NCI-H1694 treated with DMSO at 0.1 percent for 48 hours (cell line): ENCODE measurements at regions not wholly inside any gene's neighbourhood (a gene's known extent, or its start where the extent isn't known, plus 50 kb on each side); places are given as distances from the start of the nearest gene placed in this dataset.

ENCODE experiments used
- DNase-seq: peaks from one replicate; lab custom pipeline; 2025; lab: John Stamatoyannopoulos, UW

DNA sequence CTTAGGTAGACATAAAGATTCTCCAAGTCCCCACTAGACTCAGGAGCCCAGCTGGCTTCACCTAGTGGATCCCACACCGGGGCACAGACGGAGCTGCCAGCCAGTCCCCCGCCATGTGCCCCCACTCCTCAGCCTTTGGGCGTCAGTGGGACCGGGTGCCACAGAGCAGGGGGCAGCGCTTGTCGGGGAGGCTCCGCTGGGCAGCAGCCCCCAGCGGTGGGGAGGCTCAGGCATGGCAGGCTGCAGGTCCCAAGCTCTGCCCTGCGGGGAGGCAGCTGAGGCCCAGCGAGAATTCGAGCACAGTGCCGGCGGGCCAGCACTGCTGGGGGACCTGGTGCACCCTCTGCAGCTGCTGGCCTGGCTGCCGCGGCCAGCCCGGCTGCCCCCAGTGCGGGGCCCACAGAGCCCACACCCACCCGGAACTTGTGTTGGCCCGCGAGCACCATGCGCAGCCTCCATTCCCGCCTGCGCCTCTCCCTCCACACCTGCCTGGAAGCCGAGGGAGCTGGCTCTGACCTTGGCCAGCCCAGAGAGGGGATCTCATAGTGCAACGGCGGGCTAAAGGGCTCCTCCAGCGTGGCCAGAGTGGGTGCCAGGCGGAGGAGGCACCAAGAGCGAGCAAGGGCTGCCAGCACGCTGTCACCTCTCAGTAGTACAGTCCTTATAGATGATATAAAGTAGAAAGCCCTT, 390.7 kb downstream of the PLK2 start:
- DNase-seq = no peak

DNA sequence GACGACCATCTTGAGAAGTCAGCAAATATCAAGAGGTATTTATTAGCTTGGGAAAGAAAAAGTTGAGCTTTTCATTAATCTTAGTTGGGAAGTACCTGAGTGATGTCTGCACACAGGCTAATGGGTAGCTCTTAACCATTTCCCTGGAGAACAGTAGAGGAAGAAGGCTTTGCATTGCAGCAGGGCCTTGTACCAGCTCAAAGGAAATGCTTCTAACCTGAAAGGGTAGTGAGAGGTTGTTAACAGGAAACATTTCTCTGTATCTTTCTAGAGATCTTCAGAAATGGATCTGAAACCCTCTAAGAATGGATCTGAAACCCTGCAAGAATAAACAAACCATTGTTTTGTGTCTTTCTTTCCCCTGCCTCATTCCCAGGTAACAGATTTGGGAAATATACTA, 393.3 kb downstream of the PLK2 start:
- DNase-seq = no peak

DNA sequence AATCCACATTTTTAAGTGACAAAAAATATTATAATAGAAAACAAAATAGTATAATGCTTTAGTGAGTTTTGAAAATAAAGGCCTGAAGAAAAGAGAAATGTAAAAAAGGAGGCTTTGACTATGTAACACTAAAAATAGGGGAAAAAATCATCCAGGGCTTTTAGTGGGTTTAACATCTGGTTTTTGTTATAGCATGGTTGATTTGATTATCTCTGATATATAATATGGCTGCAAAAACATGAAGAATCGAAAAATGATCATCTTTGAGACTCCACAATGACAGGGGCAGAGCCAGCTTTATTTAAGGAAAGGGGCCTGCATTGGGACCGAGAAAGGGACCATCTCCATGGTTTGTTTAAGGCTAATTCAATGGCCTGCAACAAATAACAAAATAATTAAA, 393.8 kb downstream of the PLK2 start:
- DNase-seq = no peak

DNA sequence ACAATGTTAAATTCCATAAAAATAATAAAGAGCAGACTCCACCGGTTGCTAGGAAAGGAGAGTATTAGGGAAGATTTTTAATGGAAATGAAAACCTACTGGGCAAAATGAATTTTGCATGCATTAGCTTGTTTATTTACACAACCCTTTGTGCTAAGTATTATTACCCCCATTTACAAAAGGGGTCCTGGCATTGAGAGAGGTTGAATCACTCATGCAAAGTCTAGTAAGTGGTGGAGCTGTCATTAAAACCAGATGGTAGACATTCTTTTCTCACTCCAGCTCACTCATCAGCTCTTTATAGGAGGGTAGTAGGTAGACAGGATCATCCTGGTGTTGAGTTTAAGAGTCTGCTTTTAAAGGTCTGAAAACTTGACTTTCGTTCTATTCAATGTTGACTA, 395.1 kb downstream of the PLK2 start:
- DNase-seq = no peak

DNA sequence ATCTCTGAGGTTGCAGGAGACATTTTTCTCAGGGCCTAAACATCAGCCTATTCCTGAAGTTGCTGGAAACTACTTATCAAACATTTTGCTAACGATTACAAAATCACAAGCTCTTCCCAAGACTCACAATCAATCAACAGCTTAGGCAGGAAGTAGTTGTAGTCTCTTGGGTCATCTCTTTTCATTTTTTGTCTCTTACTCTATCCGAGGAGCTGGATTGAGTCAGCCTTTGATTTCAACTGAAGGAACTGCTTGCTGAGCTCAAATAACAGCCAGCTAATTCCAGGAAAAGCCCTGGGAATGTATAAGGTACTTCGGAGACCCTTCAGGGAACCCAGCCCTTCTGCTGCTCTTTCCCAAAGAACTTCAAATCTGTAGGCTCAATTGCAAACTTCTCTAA, 398.9 kb downstream of the PLK2 start:
- no peak for DNase-seq

DNA sequence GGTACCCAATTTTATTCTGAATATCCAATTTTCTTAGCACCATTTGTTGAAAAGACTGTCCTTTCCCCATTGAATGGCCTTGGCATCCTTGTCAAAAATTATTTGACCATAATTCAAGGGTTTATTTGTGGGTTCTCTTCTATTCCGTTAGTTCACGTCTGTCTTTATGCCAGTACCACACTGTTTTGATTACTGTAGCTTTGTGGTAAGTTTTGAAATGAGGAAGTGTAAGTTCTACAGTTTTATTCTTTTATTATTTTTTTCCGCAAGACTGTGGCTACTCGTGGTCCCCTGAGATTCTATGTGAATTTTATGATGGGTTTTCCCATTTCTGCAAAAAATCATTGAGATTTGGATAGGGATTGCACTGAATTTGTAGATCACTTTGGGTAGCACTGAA, 402.6 kb downstream of the PLK2 start:
- DNase-seq = no peak

DNA sequence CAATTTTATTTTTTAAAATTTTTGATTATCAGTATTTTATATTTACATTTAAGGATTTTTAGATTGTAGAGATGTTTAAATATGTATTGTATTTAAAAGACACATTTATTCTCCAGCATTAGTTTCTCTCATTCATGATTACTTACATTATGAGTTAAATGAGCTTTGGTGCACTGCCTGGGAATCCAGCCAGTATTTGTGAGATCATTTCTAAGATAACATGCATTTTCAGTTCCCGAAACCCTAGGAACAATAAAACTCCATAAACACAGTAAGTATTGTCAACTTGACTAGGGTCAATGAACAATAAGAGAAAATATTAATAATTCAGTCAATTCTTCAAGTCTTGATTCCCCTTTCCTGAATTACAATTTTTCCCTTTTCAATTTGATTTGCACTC, 403.3 kb downstream of the PLK2 start:
- DNase-seq = no peak

DNA sequence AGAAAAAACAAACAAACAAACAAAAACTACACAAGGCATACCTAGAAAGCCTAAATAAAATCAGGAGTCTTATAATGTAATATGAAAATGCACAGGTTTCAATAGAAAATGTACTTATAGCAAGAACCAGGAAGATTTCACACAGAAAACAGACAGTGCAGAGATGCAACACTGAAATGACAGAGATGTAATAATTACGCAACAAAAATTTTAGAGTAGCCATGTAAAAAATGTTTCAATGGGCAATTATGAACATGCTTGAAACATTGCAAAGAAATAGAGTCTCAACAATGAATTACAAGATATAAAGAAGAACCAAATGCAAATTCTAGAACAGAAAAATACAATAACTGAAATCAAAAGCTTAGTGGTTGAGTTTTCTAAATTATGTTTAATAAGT, 405.9 kb downstream of the PLK2 start:
- no peak for DNase-seq

DNA sequence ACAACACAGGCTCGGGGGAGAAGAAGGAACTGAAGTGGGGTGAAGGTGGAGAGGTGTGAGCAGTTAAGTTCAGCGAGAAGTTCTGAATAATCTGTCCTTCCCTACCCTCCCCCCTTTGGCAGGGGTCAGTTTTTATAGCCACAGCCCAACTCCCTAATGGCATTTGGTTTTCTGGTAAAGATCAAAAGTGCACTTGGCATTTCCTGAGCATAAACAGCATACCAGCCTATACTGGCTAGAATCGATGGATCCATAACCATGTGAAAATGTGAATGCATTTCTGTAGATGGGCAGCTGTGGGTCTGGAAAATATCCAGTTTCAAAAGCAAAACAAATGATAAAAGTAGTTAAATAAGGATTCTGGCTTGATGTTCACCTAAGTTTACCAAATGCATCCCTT, 410.9 kb downstream of the PLK2 start:
- DNase-seq = no peak

DNA sequence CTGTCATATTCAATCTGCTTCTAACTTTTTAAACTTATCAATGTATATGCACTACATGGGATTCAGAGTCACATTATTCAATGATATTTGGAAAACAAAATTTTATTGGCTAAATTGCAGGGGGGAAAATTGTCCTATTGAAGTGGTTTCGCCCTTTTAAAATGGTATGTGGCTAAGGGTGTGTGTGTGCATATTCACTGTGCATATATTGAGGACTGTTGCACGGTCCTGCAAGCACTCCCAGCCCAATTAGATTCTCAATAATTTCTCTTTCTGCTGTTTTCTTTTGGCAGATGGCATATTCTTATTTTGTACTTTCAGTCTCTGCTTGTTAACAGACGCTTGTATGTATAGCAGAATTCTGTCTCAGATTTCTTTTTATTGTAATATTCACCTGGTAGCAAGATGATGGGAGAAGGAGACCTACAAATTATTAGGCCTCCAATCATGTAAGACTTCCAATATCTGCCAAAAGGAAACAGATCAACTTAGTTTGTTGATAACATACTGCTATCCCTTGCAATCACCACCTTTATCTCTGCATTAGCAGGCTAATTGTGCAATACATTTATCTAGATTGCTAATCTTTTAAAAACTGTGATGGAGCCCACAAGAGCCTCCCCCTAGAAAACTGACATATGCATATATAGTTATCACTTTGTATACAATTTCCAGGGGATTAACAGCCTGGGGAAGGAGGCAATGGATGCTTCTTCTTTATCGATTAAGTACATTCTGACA, 411.5 kb downstream of the PLK2 start:
- DNase-seq = no peak

DNA sequence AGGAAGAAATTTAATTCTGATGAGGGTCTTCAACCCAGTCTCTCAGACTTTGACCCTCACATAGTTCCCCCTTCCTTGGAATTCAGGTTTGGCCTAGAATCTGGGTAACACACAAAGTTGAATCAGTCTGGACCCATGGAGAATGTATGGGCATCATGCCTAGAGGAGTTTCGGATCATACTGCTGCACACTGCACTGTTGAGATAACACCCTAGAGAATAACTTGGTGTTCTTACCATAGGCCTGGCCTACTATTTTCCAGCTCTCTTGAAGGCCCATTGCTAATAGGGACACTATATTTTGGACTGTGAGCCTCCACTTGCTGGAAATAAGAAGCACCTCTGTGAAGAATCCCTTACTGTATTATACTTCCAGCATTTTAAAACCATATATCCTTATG, 413.5 kb downstream of the PLK2 start:
- DNase-seq = no peak

DNA sequence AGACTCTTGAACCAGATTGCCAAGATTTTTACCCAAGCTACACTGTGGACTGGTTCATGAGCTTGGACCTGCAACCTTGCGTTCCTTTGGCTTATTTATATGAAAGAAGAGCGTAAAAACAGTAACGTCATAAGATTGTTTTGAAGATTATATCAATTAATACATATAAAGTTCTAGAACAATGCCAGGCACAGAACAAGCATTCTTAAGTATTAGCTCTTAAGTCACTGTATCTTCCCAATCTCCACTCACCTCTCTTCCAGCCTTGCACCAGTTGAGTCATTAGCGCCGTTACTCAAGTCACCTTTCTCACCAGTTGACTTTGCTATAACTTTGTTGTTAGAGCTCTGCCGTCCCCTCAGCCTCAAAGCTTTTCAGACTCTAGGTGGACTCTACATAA, 415.7 kb downstream of the PLK2 start:
- DNase-seq = no peak

DNA sequence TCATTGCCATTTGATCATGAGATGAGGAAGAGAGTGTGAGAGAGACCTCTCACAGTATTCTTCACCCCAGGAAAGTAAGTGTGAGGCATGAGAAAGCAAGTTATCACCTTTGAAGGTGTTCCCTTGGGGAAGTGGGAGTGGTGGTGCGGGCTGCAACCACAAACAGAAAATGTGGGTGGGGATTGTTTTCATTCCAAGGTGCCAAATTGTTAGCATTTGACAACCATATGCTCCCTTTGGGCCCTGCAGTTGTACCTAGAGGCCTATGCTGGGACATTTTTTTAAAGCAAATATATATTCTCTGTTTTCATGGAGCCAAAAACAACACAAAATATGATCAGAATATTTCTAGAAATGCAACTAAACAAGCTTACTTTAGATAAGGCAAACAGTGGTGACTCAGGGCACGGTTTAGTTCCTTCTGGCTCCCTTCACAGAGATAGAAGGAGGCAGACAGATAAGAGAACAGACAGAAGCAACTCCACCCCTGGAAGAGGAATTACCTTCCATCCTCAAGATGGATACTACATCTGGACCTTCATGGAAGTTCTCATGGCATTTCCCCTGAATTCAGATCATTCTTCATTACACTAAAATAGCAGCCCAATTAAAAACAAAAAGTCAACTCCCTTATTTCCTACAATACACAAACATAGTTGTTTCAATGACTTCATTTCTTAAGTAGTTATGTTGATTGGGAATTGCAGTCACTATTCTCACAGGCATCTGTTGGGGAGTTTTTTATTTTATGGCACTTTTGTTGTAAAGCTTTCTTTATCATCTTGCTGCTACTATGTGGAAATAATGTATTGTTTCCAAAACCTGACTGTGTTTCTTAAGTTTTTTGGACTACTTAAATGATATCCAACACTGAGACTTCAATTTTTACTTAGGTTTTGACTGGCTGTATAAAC, 416.6 kb downstream of the PLK2 start:
- DNase-seq = no peak

DNA sequence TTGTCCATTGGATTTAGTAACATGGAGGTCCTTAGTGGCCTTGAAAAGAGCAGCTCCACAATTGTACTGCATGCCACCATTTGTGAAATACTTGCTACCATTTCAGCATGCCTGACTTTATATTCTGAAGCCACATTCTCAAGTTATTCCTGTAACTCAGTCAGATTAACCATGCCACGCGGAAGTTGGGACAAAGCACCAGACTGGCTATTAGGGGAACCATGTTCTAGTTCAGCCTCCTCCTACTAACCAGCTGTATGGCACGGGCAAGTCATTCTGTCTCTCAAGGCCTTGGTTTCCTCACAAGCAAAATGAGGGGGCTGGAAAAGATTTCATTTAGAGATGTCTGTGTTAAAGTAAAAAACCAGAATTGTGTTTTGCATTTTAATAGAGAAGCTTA, 418.0 kb downstream of the PLK2 start:
- DNase-seq = no peak

DNA sequence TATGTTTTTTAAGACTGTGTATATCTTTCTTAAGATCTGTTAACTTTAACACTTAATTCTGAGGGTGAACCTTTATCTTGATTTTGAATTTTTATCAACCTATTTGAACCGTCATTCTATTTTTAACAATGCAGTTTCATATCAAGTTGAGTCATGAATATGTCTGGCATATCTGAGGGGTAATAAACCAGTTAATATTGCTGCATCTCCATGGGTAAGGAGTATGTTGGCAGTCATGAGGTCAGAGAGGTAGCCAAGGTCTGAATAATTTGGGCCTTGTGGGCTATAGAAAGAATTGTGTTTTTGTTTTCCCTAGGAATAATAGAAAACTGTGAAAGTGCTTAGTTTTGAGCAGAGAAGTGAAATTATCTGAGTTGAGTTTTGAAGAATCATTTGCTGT, 419.0 kb downstream of the PLK2 start:
- DNase-seq = no peak

DNA sequence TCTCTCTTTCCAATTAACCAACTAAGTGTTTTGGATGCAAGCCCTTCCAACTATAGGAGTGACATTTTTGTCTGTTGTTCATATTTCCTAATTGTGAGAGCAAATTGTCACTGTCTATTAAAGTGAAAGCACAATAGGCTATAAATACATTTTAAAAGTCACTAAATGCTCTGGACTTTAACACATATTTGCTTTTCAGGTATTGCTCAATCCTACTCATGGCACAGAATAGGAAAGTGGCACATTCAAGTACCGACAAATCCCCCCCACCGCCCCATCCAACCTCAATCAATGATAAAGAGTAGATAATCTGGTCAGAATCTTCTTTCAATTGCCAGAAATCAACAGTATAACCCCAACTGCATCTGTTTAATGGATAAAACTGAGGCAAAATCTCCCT, 419.8 kb downstream of the PLK2 start:
- DNase-seq = no peak

DNA sequence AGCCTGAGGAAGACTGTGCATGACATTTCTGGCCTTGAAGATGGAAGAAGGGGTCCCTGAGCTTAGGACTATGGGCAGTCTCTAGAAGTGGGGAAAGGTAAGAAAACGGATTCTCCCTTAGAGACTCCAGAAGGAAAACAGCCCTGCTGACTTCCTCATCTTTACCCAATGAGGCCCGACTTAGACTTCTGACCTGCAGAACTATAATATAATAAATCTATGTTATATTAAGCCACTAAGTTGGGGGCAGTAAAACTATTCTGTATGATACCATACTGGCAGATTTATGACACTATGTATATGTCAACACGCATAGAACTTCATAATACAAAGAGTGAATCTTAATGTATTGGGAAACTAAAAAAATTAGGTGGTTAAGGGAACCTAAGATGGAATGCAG, 422.0 kb downstream of the PLK2 start:
- DNase-seq = no peak

DNA sequence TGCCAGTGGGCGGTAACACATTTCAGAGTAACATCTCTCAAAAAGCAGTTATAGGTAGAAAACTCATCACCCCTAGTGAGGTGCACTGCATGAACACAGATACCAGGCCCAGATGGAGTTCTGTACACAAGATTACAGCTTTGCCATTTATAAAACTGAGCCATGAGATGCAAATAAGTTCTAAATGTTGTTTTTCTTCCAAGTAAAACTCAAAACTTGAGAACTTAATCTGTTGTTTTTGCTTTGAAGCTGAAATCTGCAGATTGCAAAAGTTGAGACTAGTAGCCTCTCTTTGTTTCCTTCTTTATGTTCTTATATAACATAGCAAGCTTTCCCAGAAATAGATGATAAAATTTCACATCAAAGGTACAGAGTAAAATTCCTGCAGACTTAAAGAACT, 434.1 kb downstream of the PLK2 start:
- no peak for DNase-seq

DNA sequence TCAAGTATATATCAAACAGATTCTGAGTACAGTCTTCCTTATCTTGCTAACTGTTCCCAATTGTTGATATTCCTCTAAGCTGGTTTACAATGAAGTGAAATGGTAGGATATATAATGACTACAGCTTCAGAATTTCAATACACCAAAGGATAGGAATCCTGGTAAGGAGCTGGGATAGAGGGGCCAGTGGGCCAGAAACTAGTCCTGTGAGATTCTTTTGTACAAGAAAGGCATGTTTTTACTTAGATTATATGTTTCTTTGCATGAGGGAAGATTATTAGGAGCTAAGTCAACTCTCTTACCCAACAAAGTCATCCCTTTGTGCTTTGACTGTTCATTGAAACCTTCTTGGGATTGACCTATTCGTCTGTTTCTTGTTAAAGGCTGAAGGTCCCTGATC, 435.7 kb downstream of the PLK2 start:
- no peak for DNase-seq

DNA sequence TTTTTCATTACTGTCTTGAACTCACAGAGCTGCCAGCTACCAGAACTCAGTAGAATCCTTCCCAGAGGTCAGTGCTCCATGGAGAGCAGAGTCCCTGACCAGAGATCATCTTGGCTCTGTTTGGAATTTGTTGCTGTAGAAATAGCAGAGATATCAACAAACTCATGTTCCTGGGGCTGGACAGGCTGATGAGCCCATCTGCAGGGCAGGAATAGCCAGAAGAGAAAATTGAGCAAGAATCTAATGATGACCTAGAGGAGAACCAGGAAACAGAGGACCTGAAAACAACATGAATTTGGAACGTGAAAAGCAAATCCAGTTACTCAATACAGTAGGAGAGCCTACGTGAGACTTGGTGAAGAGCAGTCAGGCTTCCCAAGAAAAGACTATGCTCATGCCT, 437.8 kb downstream of the PLK2 start:
- DNase-seq = no peak

DNA sequence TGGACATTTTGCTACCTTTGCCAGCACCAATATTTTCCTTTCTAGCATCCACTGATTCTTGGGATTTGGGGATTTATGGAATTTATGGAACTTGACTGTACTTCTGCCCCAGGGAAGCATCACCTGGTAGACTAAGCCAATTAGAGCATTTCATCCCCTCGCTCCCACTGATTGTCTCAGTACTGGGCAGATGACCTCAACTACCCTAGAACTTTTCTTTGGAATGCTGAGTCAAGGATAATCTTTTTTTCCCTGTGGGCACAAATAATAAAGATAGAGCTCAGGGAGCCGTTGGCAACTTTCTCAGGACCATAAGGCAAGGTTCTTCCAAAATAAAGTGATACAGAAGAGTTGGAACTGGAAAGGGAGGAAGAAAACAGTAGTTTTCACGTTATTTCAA, 438.4 kb downstream of the PLK2 start:
- no peak for DNase-seq

DNA sequence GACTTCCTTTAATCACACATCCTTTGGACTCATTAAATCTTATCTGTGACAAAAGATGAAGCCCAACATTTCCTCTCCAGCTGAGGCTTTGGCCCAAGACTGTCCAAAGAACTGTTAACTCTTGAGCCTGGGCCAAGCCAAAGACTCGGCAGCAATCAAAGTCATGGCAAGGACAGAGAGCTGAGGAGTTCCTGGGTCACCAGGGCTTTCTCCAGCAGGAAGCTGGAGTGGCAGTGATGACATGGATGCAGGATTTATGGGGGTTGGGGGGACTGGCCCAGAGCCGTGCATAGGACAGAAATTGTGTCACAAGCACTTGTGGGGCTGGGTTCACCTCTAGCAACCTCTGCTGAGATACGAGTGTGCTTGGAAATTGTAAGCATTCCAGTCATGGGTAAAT, 440.3 kb downstream of the PLK2 start:
- no peak for DNase-seq

DNA sequence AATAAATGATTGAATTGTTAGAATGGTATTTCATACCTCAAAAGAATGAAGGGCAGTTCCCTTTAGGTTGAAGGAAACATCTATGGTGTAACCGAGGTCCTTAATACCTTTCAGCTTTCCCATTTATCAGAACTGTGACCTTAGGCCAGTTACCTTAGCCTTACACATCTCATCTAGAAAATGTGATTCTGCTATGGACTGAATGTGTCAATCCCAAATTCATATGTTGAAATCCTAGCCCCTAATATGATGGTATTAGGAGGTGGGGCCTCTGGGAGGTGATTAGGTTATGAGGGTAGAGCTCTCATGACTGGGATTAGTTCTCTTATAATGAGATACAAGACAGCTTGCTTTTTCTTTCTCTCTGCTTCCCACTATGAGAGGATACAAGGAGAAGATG, 441.9 kb downstream of the PLK2 start:
- no peak for DNase-seq
